ENCODE measurements at regions not wholly inside any gene's neighbourhood (a gene's known extent, or its start where the extent isn't known, plus 50 kb on each side); places are given as distances from the start of the nearest gene placed in this dataset.
"Not testable (repeated sequence)": the region's sequence is repeated elsewhere in the genome, so short reads cannot be mapped to it uniquely, and the experiment has no call there.

DNA sequence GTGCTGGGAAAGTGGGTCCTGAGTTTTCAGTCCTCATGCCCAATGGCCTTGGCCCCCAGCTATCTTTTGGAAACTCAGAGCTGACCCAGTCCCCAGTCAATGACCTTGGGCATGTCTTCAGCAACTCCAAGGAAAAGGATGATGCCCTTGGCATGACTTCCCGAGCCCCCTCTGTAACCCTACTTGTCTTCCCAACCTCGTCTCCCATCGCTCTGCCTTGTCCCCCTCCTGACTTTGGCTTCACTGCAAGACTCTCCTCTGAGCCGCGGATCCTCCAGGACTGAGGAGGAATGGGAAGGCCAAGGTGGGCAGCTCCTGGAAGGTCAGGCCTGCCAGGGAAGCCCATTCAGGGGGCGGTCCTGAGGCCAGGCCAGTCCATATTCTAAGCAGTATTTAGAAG lies 73.5 kb upstream of the MEF2A start:
- DNase-seq: no peak
- Histone ChIP-seq H3K4me3 (no peak overlapping the region), H3K9me3 (no peaks in the 10 kb centered on the region), H3K27me3 (no peaks in the 10 kb centered on the region), H3K4me1 (peaks cover 0 to 15% (median 1%) of the 10 kb centered on the region in 3 donors), H3K27ac (no peak overlapping the region), H3K36me3 (no peaks in the 10 kb centered on the region)
- intact Hi-C loops (cut with DNase I): no loop called here
- WGBS, 2 donors: 100% methylated on average over 3 to 4 of the region's 6 CpGs
- TF ChIP-seq POLR2A (IDR thresholded peaks at IDR 0.05) (no peak), CTCF (IDR thresholded peaks at IDR 0.05) (no peak)

GRCh38 chr15:99492716-99493115 lies 73.1 kb upstream of the MEF2A start:
- no peak for DNase-seq
- no peaks in the 10 kb centered on the region for H3K27me3 ChIP-seq
- intact Hi-C loops (cut with DNase I): no loop called here

DNA sequence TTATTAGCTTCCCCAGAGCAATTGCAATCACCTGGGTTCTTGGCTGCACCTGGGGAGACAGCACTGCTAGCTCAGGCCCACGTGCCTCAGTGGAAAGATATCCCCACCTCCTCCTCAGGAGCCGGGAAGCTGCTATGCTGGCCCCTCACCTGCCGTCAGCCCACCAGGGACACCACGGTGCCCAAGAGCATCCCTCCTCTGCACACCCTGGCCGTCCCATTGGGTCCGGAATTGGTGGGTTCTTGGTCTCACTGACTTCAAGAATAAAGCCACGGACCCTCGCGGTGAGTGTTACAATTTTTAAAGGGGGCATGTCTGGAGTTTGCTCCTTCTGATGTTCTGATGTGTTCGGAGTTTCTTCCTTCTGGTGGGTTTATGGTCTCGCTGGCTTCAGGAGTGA lies 72.3 kb upstream of the MEF2A start:
- peaks cover 0 to 12% (median 0%) of the 10 kb centered on the region in 3 donors for H3K4me1 ChIP-seq
- no peak for DNase-seq
- H3K9me3 ChIP-seq: no peaks in the 10 kb centered on the region
- WGBS, 2 donors: 91 to 94% methylated on average over 4 to 10 of the region's 11 CpGs
- intact Hi-C loops (cut with DNase I): no loop called here
- no peak overlapping the region for H3K27ac ChIP-seq
- H3K27me3 ChIP-seq: no peaks in the 10 kb centered on the region
- no peak overlapping the region for H3K4me3 ChIP-seq
- no peaks in the 10 kb centered on the region for H3K36me3 ChIP-seq
- TF ChIP-seq CTCF (IDR thresholded peaks at IDR 0.05) (no peak), POLR2A (IDR thresholded peaks at IDR 0.05) (no peak)

More at GRCh38 chr15:99492716-99493115, 73.1 kb upstream of the MEF2A start:
- Histone ChIP-seq H3K9me3 (no peaks in the 10 kb centered on the region), H3K4me3 (no peak overlapping the region), H3K27ac (no peak overlapping the region), H3K4me1 (peaks cover 0 to 12% (median 0%) of the 10 kb centered on the region in 3 donors), H3K36me3 (no peaks in the 10 kb centered on the region)
- 95 to 99% methylated on average over 8 to 10 of the region's 10 CpGs for WGBS, 2 donors
- TF ChIP-seq POLR2A (IDR thresholded peaks at IDR 0.05) (no peak), CTCF (IDR thresholded peaks at IDR 0.05) (no peak)

- peaks cover 0 to 12% (median 0%) of the 10 kb centered on the region in 3 donors for H3K4me1 ChIP-seq
- H3K36me3 ChIP-seq; H3K27ac ChIP-seq; H3K4me3 ChIP-seq; H3K27me3 ChIP-seq; H3K9me3 ChIP-seq; DNase-seq; intact Hi-C loops (cut with DNase I): not testable (repeated sequence)
- 97% methylated on average over 7 of the region's 40 CpGs; no CpG with 5 or more reads in 1 of the 2 donors for WGBS, 2 donors
Observed at GRCh38 chr15:99494536-99495233, 71.1 kb upstream of the MEF2A start.

GRCh38 chr15:99495430-99496301 lies 70.1 kb upstream of the MEF2A start:
- H3K9me3 ChIP-seq: no peaks in the 10 kb centered on the region
- intact Hi-C loops (cut with DNase I): no loop called here
- peaks cover 0 to 12% (median 0%) of the 10 kb centered on the region in 3 donors for H3K4me1 ChIP-seq
- H3K27me3 ChIP-seq: no peaks in the 10 kb centered on the region
- TF ChIP-seq POLR2A (IDR thresholded peaks at IDR 0.05) (no peak), CTCF (IDR thresholded peaks at IDR 0.05) (no peak)
- no peak overlapping the region for H3K4me3 ChIP-seq
- H3K36me3 ChIP-seq: no peaks in the 10 kb centered on the region
- 50 to 55% methylated on average over 9 to 10 of the region's 13 CpGs for WGBS, 2 donors
- no peak for DNase-seq
- H3K27ac ChIP-seq: no peak overlapping the region

Data from esophagus squamous epithelium (tissue), 5 donors.